GM21390 (cell line): ENCODE measurements at regions not wholly inside any gene's neighbourhood (a gene's known extent, or its start where the extent isn't known, plus 50 kb on each side); places are given as distances from the start of the nearest gene placed in this dataset.

Experiments used
- ATAC-seq: cut with Tn5 transposase; IDR thresholded peaks from one replicate; pipeline ENCODE4 v1.9.1; 2021; ENCODE audit not compliant: unreplicated experiment

GRCh38 chr15:94021621-94022320, 209.6 kb upstream of the MCTP2 start:
- ATAC-seq: no peak

DNA sequence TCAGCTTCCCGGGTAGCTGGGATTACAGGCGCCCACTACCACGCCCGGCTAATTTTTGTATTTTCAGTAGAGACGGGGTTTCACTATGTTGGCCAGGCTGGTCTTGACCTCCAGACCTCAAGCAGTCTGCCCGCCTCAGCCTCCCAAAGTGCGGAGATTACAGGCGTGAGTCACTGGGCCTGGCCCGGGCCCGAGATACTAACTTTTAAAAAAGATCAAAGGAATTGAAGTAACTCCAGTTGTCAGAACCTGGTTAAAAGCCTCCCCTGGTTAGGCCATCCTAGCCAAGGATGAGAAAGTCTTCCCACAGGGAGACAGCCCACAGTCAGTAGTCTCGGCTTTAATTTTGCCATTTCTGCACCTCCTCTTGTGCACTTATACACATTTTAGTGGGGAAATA, 212.3 kb upstream of the MCTP2 start:
- ATAC-seq: no peak

GRCh38 chr15:94015324-94015723, 216.0 kb upstream of the MCTP2 start:
- ATAC-seq: no peak

DNA sequence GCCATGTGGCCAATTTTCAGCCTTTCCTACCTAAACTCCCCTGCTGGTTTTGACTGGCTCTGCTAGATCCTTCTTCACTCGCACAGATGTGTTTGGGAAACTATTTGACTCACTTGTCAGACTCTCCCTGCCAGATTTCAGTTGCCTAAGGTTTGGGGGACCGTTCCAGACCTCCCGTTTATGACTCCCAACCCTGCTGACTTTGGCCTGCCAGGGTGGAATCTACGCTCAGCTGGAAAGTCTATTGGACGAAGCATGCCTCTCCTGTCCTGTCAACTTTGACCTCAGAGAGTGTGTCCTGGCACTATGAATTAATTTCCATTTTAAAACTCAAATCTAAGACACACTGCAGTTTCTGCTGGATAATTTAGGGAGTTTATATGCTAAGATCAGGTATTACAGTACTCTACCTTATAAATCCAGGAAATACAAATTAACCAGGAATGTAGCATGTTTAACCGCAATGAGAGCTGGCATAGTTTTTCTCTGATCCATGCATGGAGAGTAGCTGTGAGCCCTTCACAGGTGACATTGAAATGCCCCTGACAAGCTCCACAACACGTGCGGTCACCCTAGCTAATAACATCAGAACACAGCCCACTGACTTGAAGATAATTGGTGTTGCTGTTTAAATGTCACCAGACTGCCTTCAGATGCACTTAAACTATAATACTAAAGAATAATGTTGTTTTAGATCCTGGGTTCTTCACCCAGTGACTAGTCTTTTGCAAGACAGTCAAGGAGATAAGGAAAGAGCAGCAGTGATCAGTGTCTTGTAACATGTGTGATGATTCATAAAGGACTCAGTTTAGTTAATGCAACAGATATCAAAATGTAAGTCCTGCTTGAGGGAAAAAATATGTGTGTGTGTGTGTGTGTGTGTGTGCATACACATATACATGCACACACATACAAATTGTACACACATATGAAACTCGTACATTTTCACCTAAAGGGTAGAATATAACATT, 223.0 kb upstream of the MCTP2 start:
- ATAC-seq: no peak

DNA sequence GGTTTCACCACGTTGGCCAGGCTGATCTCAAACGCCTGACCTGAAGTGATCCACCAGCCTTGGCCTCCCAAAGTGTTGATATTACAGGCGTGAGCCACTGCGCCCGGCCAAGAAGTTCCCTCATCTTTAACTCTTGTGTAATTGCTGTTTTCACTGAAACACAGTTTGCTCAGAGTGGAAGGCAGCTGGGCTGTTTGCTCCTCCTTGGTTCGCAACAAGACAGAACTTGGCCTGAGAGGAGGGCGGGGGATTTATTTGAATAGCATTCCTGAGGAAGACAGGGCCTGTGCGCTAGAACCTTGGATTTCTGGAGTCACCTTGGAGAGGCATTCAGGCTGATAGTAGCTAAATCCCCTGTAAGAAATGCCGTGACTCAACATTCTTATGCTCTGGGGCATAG, 226.7 kb upstream of the MCTP2 start:
- no peak for ATAC-seq

- no peak for ATAC-seq
Observed at GRCh38 chr15:94002041-94002440, 229.3 kb upstream of the MCTP2 start.

DNA sequence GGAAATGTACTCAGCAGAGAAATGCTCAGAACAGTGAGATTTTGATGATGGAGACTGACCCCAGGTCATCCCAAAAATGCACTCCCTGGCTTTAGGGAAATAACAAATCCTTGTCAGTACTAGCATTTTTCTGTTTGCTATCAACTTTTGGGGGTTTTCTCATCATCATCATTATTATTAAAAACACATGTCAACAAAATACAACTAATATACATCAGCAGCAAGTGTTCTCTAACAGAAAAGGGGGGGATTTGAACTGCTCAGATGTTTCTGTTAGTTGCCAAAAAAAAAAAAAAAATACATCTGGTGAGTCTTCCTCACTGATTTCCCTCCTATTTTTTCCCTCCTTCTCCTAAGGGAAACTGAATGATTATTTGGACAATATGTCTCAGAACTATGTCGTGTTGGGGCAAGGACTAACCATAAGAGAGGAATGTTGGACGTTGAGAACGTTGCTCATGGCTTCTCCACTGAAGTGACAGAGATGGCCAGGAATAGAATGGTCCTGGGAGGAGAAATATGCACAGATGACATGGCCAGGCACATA, 230.0 kb upstream of the MCTP2 start:
- ATAC-seq: no peak

DNA sequence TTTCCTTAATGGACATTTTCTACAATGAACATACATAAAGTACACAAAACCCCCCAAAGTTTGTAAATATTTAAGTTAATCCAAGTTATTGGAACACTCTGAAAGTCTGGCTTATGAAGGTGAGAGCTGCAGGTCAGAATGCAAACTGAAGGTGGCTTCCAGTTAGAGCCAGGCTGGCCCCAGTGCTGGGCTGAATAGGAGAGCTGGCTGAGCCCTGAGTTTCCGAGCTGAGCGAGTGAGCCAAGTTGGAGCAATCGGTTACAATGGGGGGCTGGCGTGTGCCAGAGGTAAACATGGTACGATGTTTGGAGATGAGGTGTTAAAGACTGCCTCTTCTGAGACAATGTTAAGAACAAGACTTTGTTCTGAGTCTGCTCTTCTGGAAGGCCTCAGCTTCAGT, 230.8 kb upstream of the MCTP2 start:
- ATAC-seq: no peak

DNA sequence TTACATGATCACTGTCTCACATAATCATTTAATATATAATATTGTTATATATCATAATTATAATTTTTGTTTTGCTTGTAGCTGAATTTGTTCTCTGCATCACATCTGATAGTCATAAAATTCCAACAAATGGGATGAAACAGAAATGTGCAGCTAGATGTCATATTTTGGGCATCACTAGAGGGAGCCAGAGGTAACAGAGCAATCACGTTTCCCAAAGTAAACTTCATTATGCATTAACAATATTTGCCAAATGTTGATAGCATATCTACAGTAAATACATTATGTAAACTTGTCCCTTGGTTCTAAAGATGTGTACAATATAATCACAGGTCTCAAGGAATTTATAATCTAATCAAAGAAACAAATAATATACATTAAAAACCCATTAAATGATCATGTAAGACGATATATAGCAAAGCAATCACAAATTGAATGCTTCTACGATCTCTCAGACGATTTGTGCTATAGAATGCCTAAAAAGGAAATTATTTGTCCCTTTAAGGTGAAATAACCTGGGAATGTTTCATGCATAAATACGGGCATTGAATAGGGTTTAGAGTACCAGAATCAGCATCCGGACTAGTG, 234.2 kb upstream of the MCTP2 start:
- ATAC-seq: no peak

DNA sequence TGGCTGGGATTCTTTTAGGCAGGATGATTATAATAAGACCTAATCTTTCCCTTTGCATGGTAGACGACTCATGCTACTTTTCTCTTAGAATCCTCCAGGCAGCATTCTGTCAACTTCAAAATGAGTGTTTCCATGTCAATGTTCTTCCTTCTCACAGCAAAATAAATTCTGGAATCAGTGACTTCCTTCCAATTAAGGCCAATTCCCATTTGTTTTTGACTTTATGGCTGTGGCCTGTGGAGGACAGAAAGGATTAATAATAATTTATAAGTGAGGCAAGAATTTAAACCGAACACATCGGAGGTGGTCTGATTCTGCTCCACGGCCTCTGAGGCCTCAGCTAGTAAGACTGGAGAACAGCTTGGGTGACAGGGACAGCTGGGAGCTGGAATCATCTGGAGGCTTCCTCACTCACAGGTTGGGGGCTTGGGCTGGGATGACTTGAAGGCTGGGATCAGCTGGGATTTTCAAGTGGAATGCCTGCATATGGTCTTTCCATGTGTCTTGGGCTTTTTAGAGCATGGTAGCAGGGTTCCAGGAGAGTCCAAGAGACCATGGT, 241.8 kb upstream of the MCTP2 start:
- no peak for ATAC-seq

GRCh38 chr15:93987068-93987467, 244.3 kb upstream of the MCTP2 start:
- no peak for ATAC-seq

DNA sequence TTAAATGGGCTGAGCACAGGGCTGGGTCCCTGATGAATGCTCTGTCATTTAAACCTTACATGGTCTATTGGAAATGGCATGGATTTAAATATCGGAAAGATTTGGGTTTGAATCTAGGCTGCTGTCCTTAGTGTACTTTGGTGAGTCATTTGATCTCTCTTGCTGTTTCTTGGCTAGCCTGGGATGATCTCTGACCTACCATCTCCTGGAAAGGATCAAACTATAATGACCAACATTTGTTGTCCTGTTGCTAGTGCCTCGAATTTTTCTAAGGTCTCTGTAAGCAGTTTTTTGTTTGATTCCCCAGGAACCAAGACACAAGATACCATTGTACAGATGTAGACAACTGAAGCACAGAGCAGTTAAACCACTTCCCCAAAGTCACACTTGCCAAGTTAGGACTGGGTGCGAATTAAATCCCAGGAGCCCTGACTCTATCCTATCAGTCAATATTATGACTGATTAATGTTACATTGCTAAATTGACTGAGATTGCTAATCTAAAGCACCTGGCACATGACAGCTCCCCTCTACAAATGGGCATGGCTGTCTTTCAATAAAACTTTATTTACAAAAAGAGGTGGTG, 244.9 kb upstream of the MCTP2 start:
- no peak for ATAC-seq

DNA sequence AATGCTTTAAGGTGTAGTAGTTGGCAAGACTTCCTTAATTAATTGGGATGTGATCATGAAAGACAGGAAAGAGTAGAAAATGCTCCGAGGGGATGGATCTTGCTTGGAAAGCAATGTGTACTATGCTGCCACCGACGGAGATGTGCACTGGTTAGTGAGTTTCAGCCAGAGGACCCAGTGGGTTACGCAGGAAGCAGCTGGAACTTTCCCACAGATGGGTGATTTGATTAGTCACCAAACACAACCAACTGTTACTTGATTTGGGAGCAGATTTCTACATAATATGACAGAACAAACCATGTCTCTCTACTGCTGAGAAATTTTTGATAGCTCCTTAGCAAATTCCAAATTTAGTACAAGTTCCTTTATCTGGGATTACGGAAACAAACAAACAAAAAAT, 245.4 kb upstream of the MCTP2 start:
- ATAC-seq: no peak

DNA sequence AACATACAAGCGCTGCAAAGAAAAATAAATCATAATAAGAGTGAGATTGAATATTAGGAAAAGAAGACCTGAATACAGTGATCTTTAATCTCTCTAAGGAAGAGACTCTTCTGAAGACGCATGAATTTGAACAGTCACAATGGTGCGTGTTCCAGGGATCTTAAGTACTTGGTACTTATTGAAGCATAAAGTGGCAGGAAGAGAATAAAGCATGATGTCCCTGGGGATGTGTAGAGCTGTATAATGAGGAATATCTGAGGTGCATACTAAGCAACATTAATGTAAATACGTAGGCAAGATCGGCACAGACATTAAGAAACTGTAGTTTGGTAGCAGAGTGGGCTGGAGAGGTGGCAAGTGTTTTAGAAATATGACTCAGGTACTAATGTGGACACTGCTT, 246.2 kb upstream of the MCTP2 start:
- no peak for ATAC-seq

- no peak for ATAC-seq
Observed at GRCh38 chr15:93983526-93983925, 247.8 kb upstream of the MCTP2 start.

GRCh38 chr15:93982226-93982727, 249.1 kb upstream of the MCTP2 start:
- no peak for ATAC-seq

DNA sequence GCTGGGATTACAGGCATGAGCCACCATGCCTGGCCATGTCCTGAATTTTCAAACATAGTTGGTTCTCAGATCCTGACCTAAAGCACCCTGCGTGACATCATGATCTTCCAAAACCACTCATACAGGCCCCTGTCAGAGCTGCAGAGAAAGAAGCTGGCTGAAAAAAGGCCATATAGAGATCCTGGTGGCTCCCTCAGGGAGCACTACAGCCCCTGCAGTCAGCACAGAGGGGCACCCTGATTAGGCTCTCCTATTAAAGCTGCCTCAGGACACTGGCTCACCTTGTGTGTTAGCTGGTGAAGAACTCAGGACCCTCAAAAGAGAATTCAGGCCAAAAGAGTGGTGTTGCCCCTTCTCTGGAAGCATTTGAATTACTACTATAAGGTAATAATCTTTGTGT, 249.7 kb upstream of the MCTP2 start:
- ATAC-seq: no peak

GRCh38 chr15:93980261-93980911, 251.0 kb upstream of the MCTP2 start:
- ATAC-seq: no peak

GRCh38 chr15:93974804-93975481, 256.4 kb upstream of the MCTP2 start:
- no peak for ATAC-seq

GRCh38 chr15:93973287-93973686, 258.1 kb upstream of the MCTP2 start:
- ATAC-seq: no peak
